Prostate gland (tissue), 2 donors: ENCODE measurements at regions not wholly inside any gene's neighbourhood (a gene's known extent, or its start where the extent isn't known, plus 50 kb on each side); places are given as distances from the start of the nearest gene placed in this dataset.

ENCODE experiments used
- POLR2A ChIP-seq: fragments of 450-650 bp; IDR thresholded peaks from one replicate; pipeline ENCODE4 v1.6.1; 2016; ENCODE audit warnings: antibody characterized with exemption, mild to moderate bottlenecking
- POLR2AphosphoS5 ChIP-seq: sonication (generic); formaldehyde crosslinking; IDR thresholded peaks from one replicate; pipeline ENCODE4 v1.6.1; 2017; ENCODE audit warnings: antibody characterized with exemption
- TF ChIP-seq, protein P1 (sequence below), 4 experiments: fragments of 200-600 bp in 2 of 4; fragments of 450-650 bp in 2 of 4; sonication (generic) in 2 of 4; IDR thresholded peaks; 1 replicate in 3 of 4; 2 replicates in 1 of 4; pipeline ENCODE4 v1.5.1; 2016 to 2019; ENCODE audit warnings: antibody characterized with exemption in 4 of 4, mild to moderate bottlenecking in 2 of 4, moderate library complexity in 2 of 4

DNA sequence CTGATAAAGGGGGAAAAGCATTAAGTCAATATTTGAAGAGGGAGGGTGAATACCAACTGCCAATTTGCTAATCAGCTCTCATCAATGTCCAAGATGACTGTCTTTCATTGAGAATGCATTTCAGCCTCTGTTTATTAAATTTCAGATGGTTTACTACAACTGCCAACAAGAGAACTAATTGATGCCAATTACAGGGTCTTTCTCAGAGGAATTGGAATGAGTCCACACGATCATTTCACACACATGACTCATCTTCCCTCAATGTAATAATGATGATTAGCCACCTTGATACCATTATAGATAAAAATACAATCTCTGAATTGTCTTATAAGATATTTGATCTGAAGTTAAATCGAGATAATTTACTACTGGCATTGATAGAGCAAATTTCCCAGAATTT is 1274.4 kb downstream of the ROBO2 start:
- TF ChIP-seq POLR2A = no peak
- TF ChIP-seq, protein P1, sequence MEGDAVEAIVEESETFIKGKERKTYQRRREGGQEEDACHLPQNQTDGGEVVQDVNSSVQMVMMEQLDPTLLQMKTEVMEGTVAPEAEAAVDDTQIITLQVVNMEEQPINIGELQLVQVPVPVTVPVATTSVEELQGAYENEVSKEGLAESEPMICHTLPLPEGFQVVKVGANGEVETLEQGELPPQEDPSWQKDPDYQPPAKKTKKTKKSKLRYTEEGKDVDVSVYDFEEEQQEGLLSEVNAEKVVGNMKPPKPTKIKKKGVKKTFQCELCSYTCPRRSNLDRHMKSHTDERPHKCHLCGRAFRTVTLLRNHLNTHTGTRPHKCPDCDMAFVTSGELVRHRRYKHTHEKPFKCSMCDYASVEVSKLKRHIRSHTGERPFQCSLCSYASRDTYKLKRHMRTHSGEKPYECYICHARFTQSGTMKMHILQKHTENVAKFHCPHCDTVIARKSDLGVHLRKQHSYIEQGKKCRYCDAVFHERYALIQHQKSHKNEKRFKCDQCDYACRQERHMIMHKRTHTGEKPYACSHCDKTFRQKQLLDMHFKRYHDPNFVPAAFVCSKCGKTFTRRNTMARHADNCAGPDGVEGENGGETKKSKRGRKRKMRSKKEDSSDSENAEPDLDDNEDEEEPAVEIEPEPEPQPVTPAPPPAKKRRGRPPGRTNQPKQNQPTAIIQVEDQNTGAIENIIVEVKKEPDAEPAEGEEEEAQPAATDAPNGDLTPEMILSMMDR (IDR thresholded peaks at IDR 0.05) = no peak
- no peak for TF ChIP-seq POLR2AphosphoS5
